HT-29 (cell line): ENCODE measurements at regions not wholly inside any gene's neighbourhood (a gene's known extent, or its start where the extent isn't known, plus 50 kb on each side); places are given as distances from the start of the nearest gene placed in this dataset.

ENCODE experiments used
- DNase-seq: peaks from one replicate; pipeline ENCODE4 v3.0.0-alpha.2; 2015; ENCODE audit warnings: low spot score

DNA sequence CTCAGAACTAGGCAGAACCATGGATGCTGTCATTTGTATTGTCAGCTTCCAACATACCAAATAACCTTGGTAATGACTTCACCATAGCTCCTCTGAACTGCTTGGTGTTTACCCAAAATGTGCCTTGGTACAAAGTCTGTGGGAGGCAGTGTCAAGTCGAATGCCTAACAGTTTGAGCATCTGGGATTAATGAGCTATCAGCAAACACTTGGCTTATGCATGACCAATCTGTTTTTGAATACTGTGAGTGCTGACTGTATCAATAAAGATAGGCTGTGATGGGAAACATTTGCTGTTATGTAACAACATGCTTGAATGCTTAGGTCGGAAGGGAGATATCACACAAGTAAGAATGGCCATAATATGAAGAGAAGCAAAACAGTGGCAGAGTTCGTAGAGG, 455.4 kb downstream of the CMPK2 start:
- DNase-seq = no peak

DNA sequence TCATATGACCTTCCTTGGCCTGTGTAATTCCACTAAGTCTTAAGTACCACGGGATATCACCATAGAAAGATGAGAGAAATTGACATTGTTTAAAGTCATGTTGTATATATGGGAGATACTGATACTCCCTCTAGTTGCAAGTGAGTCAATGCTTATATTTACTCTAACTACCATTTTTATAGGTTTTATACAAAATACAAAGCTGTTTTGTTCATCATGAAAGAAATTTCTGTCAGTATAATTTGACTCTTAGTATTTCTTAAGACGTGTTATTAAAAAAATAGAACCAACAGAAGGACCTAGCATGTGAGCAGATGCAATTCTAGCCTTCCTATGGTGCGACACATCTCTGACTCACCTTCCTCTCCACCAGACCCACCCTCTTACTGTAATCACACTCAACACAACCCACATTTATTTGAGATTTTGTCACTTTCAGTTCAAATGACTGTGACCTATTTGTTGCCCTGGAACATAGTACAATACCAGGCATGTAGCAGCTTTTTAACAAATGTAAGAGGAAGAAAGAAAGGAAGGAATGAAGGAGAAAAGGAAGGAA, 453.1 kb downstream of the CMPK2 start:
- no peak for DNase-seq

DNA sequence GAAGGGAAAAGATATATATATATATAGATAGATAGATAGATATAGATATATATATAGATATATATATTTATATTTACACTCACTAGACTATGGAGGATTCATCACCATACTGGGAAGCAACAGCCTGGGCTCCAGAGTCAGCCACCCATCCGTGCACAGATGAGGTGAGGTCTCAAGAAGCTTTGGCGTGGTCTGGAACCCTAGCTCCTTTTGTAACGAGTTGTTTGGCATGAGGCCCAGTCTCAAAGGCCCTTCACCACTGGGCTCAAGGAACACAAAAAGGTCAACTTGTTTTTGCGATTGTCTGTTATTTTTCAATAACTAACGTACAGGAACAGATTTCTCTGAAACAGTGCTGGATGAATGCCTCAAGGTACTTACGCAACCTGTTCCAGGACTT, 448.7 kb downstream of the CMPK2 start:
- DNase-seq = no peak

DNA sequence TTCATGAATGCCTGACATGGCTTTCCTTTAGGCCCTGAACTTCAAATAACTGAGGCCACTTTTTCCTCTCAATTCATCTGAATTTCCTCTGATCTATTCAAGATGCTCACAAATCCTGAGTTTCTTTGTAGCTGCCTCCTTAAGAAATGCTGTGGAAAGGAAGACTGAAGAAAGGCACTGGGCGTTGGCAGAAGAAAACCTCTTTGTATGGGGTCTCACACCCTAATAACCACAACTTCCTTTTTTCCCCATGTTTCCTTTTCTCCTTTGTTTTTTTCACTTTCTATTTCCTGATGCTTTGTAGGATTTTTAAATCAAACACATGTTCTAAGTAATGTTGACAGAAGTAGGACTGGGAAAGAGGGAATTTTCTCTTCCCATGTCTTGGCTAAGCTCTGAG, 447.4 kb downstream of the CMPK2 start:
- DNase-seq = no peak

DNA sequence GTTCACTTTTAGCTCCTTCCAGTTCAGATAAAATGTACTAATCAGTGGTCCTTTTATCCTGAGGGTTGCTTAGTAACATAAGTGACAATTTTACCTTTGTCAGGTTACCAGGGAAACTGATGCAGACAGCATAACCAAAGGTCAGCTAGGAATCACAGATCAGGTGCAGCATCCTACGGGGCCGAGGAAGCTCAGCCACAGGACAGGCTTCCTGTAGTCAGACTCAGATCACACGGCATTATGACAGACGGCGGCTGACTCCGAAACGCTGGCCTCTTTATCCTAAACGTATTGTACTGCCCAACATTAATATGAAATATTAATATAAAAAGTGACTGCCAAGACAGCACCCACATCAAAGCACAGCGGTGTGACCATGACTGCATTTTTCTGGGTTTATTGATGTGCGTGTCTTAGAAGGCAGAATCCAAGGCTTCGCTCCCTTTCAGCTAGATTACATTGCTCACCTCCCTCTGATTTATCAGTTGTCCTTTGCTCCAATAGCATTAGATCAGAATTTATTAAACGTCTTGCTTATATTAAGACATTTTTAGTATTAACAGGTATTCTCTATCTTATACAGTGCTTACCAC, 444.5 kb downstream of the CMPK2 start:
- DNase-seq = no peak

DNA sequence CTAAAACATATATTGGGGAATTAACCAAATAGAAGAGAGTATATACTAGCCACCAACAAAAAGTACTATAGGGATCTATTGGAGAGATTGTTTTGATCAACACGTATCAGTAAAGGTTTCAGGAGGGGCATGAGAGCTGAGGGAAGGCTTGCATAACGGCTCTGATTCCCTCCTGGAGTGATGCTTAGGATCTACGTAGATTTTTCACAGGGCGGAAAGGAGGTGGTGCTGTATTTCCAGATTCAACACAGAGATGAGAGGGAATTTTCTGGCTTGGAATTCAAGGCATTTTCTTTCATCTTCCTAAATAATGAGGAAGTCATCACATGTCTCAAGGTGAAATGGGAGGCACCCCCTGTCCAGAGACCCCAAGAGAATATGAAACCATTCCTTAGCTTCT, 443.8 kb downstream of the CMPK2 start:
- DNase-seq = no peak

DNA sequence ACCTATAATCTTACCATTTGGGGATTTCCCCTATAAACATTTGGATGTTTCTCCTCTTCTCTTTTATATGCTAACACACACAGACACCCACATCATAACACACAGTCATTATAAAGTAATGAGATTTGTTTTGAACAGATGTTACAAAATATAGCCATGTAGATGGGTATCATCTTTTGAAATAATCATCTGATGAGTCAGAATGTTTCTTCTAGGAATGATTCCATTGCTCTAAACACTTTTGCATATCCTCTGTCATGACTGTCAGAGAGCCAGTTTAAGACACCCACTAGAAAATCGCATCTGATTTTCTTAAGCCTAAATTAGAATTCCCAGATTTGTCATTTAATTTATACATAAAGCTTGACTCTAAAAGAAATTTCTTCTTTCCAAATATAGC, 442.6 kb downstream of the CMPK2 start:
- no peak for DNase-seq

DNA sequence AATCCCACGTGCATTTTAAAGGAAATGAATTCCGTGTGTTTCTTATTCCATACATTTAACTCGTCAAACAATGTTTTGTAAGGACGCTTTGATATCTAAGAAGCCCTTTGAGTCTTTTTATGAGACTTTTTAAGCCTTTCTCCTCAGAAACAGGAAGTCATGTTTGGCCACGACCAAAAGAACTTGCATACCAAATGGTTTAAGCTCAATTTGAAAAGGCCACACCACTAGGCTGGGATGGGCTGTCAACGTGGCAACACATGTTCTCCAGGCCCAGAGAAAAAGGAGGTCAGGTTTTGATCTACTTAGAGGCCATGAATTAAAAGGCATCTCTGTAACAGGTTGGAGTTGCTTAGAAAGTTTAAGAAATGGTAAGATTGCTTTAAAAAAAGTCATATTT, 441.8 kb downstream of the CMPK2 start:
- DNase-seq = no peak

DNA sequence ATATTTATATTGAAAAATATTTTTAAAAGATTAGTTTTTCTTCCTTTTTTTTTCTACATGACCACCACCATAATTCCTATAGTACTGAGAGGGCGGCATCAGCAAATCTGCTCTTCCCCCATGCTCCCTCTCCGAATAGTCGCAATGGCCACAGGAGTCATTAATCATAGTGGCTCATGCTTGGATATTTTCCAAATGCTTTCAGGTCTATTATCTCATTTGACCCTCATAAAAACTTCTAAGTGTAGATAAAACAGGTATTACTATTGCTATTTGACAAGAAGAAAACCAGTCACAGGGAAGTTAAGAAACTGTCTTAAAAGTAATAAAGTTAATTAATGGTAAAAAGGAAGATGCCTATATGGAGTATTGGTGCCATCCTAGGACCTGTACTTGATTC, 440.7 kb downstream of the CMPK2 start:
- DNase-seq = no peak

DNA sequence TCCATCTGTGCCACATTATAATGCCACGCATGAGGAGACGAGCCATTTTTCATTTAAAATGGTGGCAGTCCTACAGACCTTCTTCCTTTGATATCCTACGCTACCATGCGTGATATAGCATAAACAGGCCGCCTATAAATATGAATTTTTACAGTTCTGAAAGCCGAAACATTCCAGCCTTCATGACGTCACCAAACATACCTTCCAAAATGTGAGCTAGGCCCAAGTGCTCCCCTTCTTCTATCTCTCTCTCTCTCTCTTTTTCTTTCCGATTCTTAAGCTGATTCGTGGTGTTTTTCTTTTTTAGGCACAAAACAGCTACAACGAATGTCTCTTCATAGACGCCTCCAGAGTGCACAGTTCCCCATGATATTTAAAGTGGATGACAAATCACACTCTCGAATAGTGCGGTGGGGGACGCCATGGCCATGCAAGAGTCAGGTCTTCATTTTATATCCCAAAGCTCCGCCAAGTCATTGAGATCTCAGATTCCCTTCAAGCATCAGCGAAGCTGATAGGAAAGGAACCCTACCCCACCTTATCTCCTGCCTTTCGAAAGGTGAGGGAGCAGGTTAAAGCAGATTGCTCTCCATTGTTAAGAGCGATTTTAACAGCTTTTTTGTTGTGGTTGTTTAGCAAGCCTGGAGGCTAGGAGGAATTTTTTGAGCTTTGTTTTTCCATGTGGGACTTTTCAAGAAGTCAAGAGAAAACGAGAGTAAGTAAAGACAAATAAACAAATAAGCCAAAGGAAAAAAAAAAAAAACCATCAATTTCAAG, 436.3 kb downstream of the CMPK2 start:
- DNase-seq = no peak

DNA sequence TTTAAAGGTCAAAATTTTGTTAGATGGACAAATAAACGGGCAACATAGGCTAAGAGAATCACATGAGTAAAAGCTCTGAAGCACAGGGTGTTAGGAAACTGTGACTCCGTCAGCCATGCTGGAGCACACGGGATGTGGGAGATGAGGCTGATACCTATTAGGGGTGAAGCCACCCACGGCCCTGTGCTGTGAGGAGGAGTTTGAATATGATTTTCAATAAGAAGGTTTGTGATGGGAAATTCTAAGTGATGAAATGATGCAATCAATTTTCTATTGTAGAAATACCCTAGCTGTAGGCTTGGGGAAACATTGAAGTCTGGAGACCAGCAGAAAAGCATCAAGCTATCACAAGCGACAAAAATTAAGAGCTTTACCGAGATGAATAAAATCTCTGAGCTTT, 431.3 kb downstream of the CMPK2 start:
- DNase-seq = no peak

DNA sequence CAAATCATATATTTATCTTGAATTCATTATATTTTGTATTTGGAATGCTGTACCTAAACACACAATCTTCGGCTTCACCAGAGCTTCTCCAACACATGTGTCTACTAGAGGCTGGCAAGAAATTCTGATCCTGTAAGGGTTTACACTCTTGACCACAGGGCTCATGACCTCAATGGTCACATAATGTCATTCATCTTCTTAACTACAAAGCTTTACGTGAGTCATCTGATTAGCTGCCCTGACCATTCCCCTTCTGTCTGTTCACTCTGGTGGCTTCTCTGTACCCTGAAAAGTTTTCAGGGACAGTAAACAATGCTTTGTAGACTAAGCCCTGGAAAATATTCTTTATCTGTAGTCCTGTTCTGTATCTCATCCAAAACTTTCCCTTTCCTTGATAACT, 423.9 kb downstream of the CMPK2 start:
- DNase-seq = no peak

DNA sequence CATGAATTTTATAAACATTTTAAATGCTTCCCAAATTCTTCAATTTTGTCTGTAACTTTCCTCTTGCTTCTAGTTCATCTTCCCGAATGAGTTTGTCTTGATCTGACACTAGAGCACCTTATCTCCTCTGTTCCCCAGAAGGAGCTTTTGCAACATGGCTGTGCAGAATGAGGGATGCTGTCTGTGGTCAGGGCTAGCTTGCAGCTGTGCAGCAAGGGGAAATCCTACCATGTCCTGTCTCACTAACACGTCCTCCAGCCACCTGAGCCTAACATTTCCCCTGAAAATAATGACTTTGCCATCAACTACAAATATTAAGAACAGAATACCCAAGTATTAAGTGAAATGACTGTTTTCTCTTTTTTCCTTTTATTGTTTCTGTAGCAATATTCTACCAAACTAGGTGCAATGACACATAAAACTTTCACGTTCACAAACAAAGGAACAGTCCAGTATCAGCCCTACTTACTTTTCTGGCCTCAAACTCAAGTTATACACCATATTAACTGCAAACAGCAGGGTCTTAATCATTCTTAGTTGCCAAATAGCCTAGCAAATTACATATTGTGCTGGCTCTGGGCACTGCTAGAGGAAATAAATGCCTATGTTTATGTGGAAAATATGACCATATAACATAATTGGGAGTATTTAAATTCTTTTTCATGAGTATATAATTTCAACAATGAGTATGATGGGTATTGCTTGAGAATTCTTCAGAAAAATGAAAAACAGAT, 423.3 kb downstream of the CMPK2 start:
- no peak for DNase-seq

DNA sequence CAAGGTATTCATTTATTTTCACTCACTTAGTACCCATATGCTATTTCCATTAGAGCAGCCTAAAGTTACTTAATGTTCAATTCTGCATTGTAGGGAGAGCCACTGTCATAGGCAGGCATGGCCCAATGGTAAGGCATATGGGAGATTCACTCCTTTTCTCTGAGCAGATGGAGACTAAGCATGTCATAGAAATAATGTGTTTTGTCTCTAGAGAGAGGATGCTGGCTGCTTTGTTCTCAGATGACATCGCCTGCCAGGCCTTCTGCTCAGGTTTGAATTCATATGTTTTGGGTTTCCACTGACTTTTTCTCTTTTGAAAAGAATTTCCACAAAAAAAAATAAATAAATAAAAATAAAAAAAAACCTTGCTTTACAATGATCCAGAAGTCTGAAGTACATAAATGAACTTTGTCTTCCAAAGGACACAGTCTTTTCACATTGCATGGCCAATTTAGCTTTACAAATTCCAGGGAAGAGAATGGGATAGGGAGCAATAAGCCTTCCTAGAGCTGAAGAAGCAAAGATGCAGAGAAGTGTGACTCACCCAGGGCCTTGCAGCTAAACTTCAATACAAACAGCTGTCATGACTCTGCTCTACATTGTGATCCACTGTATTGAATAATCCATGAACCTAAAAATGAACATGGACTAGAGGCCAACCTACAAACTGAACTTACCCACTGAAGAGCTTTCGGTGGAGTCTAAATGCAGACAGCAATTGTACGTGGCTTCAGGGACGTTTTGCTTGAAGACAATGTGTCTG, 422.5 kb downstream of the CMPK2 start:
- DNase-seq = no peak

DNA sequence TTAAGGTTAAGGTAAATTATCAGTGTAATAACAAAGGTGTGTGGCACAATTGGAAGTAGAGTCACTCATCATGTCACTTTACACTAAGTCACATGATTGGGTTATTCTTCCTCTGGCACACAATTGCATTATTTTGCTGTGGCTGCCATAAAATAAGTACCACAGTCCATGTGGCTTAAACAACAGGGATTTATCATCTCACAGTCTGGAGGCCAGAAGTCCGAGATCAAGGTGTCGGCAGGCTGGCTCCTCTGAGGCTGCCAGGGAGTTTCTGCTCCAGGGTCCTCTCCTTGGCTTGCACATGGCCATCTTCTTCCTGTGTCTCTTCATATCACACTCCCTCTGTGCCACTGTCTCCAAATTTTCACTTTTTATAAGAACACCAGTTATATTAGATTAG, 421.2 kb downstream of the CMPK2 start:
- DNase-seq = no peak

DNA sequence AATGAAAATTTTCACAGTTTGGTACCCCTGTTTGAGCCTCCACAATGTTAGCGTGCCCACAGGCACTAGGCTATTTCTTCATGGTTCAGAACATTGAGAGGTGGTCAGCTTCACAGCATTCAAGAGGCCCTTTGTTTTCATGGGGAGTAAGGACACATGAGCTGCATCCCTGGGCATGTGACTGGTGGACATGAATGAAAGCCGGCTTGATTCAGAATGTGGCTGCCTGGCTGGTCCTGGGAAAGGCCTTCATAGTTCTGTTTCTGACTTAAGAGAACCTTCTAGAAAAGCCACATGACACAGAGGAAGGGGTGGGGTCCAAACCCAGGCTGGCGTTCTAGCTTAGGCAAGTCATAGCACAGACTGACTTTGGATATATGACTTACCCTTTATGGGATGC, 420.6 kb downstream of the CMPK2 start:
- no peak for DNase-seq

DNA sequence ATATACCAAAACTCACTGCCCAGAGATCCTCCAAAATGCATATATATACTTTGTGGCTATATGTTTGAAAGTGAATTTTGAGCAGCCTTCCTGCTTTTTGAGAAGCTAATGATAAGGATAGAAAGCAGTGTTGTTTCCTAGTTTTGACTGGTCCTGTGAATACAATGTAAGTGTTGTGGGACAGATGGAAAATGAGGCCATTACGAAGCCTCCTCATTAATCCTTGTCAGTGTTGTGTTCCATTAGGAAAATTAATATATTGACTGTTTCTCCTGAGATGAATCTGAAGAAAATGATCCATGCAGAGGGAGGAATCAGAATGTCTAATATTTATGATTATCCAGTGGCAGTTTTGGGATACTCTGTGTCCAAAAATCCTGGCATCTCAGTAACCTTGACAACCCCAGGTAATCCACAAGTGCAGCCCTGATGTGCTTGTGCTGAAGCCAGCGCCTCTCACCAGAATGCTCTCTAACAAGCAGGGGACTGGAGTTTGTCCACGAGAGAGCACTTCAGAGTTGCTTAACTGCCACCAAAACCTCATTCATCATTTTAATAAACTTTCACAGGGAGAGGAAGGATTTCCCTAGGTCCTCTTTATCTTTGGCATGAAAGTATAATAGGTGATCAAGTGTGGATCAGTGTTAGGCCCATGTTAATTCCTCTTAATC, 418.6 kb downstream of the CMPK2 start:
- DNase-seq = no peak

DNA sequence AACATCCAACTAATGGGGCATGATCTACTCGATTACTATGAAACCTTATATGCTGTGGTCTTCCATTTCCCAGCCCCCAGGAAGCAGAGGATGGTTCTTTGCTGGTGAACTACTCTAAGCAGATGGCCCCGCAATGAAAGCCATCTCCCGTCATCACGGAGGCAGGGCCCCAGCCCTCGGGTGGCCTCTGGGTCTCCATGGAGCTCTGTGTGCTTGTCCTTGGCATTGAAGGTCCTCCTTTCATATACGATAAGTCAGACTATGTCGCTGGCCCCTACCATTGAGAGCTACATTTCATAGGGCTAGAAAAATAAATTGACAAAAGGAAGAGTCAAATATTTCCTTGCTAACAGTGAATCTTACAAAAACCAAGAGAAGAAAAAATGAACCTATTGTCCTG, 416.8 kb downstream of the CMPK2 start:
- no peak for DNase-seq

DNA sequence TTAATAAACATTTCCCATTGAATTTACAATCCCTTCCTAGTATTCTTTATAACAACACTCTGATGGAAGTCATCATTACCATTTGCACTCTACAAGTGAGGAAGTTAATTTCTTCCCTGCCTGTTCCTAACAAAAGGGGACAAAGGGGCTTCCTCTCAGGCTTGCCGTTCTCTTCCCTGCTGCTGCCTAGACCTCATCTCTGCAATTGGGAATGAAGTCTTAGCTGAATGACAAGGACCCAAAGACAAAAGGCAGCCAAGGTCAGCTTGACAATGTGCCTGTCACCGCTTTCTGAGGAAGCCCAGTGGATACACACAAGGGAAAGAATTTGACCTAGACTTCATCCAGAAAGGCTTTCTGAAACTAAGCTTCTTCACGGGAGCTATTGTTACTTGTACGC, 416.4 kb downstream of the CMPK2 start:
- DNase-seq = no peak

DNA sequence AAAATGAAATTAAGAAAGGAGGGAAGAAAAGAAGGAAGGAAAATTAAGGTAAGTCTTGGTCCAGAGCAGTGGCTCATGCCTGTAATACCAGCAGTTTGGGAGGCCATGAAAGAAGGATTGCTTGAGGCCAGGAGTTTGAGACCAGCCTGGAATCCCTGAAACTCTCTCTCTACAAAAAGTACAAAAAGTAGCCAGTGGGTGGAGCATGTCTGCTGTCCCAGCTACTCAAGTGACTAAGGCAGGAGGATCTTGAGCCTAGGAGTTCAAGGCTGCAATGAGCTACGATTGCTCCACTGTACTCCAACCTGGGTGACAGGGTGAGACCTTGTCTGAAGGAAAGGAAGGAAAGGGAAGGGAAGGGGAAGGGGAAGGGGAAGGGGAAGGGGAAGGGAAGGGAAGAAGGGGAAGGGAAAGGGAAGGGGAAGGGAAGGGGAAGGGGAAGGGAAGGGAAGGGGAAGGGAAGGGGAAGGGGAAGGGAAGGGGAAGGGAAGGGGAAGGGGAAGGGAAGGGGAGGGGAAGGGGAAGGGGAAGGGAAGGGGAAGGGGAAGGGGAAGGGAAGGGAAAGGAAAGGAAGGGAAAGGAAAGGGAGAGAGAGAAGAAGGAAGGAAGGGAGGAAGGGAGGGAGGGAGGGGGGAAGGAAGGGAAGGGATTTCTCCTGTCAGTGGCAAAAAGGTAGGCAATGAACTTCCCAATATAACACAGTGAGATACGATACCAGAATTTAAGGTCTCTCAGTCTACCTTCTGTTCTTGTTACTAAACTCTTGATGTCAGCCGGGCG, 412.8 kb downstream of the CMPK2 start:
- DNase-seq = peak; percentile 31
